ENCODE measurements at regions not wholly inside any gene's neighbourhood (a gene's known extent, or its start where the extent isn't known, plus 50 kb on each side); places are given as distances from the start of the nearest gene placed in this dataset.

- no peak overlapping the region for H3K4me3 ChIP-seq (ENCODE audit: low read depth, low read length)
- DNase-seq (ENCODE audit: low read depth): no peak
- TF ChIP-seq CTCF (IDR thresholded peaks at IDR 0.05; ENCODE audit: low read depth, low read length): no peak
- TF ChIP-seq, protein P1, sequence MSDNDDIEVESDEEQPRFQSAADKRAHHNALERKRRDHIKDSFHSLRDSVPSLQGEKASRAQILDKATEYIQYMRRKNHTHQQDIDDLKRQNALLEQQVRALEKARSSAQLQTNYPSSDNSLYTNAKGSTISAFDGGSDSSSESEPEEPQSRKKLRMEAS (IDR thresholded peaks at IDR 0.05; ENCODE audit: low read depth, low read length): no peak
- no peak for TF ChIP-seq POLR2A (IDR thresholded peaks at IDR 0.05; ENCODE audit: extremely low read depth, insufficient read length)
- TF ChIP-seq MYC (IDR thresholded peaks at IDR 0.05; ENCODE audit: low read depth, low read length): no peak
Measured at GRCh38 chr2:118240276-118240675, 152.0 kb downstream of the INSIG2 start.

DNA sequence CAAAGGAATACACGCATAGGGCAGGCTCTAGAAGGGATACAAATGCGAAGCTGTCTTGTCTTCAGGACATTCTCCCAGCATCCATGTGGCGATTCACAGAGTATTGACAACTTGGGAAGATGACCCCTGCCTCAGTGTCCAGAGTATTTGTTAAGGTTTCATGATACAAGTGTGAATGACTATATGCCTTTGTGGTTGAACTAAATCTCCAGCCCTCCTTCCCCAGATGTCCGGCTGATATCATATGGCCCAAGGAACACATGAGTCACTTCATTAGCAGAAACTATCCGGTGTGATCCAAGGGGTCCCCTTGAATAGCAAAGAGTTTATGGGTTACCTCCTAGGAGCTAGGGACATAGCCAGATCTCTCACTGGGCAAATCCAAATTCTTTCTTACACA, 151.0 kb downstream of the INSIG2 start:
- TF ChIP-seq CTCF (IDR thresholded peaks at IDR 0.05; ENCODE audit: low read depth, low read length) (no peak), MYC (IDR thresholded peaks at IDR 0.05; ENCODE audit: low read depth, low read length) (no peak), POLR2A (IDR thresholded peaks at IDR 0.05; ENCODE audit: extremely low read depth, insufficient read length) (no peak)
- TF ChIP-seq, protein P1 (IDR thresholded peaks at IDR 0.05; ENCODE audit: low read depth, low read length): no peak
- no peak overlapping the region for H3K4me3 ChIP-seq (ENCODE audit: low read depth, low read length)
- no peak for DNase-seq (ENCODE audit: low read depth)

- no peak overlapping the region for H3K4me3 ChIP-seq (ENCODE audit: low read depth, low read length)
- DNase-seq (ENCODE audit: low read depth): no peak
- TF ChIP-seq POLR2A (IDR thresholded peaks at IDR 0.05; ENCODE audit: extremely low read depth, insufficient read length): no peak
- TF ChIP-seq, protein P1 (IDR thresholded peaks at IDR 0.05; ENCODE audit: low read depth, low read length): no peak
Measured at GRCh38 chr2:118237451-118237850, 149.2 kb downstream of the INSIG2 start.

DNA sequence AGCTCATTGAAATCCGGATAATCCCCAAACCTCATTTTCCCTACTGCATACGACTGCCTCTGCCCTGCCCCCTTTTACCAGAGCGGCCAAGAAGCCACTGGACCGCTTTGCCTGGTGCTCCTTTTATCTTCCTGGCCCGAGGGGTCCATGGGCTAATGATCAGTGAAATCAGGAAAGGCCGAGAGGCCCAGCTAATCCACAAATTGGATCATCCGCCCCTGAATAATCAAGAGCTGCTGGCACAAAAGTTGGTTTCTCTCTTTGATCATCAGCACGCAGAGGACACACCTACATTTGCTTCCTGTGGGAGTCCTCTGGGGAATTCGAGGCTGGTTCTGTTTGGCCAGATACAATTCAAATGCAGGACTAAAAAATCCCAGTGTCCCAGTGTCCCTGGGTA, 144.5 kb downstream of the INSIG2 start:
- H3K4me3 ChIP-seq (ENCODE audit: low read depth, low read length): no peak overlapping the region
- DNase-seq (ENCODE audit: low read depth): no peak
- TF ChIP-seq CTCF (IDR thresholded peaks at IDR 0.05; ENCODE audit: low read depth, low read length): no peak
- TF ChIP-seq MYC (IDR thresholded peaks at IDR 0.05; ENCODE audit: low read depth, low read length): no peak
- TF ChIP-seq, protein P1 (IDR thresholded peaks at IDR 0.05; ENCODE audit: low read depth, low read length): no peak
- no peak for TF ChIP-seq POLR2A (IDR thresholded peaks at IDR 0.05; ENCODE audit: extremely low read depth, insufficient read length)

- no peak for DNase-seq (ENCODE audit: low read depth)
- H3K4me3 ChIP-seq (ENCODE audit: low read depth, low read length): no peak overlapping the region
- no peak for TF ChIP-seq POLR2A (IDR thresholded peaks at IDR 0.05; ENCODE audit: extremely low read depth, insufficient read length)
- TF ChIP-seq, protein P1 (IDR thresholded peaks at IDR 0.05; ENCODE audit: low read depth, low read length): no peak
- TF ChIP-seq CTCF (IDR thresholded peaks at IDR 0.05; ENCODE audit: low read depth, low read length): no peak
- no peak for TF ChIP-seq MYC (IDR thresholded peaks at IDR 0.05; ENCODE audit: low read depth, low read length)
Measured at GRCh38 chr2:118232391-118232790, 144.1 kb downstream of the INSIG2 start.

- TF ChIP-seq CTCF (IDR thresholded peaks at IDR 0.05; ENCODE audit: low read depth, low read length): no peak
- TF ChIP-seq POLR2A (IDR thresholded peaks at IDR 0.05; ENCODE audit: extremely low read depth, insufficient read length): no peak
- TF ChIP-seq, protein P1 (IDR thresholded peaks at IDR 0.05; ENCODE audit: low read depth, low read length): no peak
- no peak for TF ChIP-seq MYC (IDR thresholded peaks at IDR 0.05; ENCODE audit: low read depth, low read length)
- no peak for DNase-seq (ENCODE audit: low read depth)
- H3K4me3 ChIP-seq (ENCODE audit: low read depth, low read length): no peak overlapping the region
Measured at GRCh38 chr2:118231759-118232158, 143.5 kb downstream of the INSIG2 start.
